Peyer's patch (tissue), 4 donors: ENCODE measurements at regions not wholly inside any gene's neighbourhood (a gene's known extent, or its start where the extent isn't known, plus 50 kb on each side); places are given as distances from the start of the nearest gene placed in this dataset.

ENCODE experiments used
- POLR2A ChIP-seq, 2 donors: fragments of 450-650 bp; IDR thresholded peaks; one replicate each; pipeline ENCODE4 v1.5.1; 2017; ENCODE audit warnings: antibody characterized with exemption in 2 of 2, mild to moderate bottlenecking in 2 of 2, moderate library complexity in 2 of 2
- TF ChIP-seq, protein P1 (sequence below), 6 experiments: fragments of 450-650 bp in 4 of 6; fragments of 200-600 bp in 2 of 6; sonication (generic) in 1 of 6; IDR thresholded peaks; one replicate each; pipeline ENCODE4 v1.5.1; 2017 to 2019; ENCODE audit warnings: antibody characterized with exemption in 6 of 6, mild to moderate bottlenecking in 3 of 6, moderate library complexity in 1 of 6

DNA sequence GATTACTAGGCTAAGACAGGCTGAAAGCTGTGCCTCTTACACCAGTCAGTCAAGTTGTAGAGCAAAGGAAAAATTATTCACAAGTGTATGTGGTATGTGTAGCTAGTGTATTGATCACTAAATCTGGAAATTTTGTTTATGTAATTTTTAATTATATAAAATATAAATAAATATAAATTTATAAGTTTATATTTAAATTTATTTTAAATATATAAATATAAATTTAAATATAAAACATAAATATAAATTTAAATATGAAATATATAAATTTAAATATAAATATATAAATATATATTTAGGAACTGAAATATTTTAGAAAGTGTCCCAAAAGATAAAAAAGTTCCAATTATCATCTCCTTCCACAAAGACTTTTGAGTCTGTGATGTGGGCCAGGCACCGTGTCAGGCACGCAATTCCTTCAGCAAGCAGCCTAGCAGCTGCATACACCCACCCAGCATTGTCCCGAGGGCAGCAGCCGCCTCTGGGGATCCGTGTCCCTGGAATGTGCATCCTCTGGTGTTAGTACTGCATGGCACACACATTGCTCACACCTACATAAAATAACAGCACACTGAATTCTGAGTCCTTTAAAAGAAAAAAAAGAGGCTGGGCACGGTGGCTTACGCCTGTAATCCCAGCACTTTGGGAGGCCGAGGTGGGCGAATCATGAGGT lies 1098.0 kb downstream of the BRD1 start:
- TF ChIP-seq, protein P1, sequence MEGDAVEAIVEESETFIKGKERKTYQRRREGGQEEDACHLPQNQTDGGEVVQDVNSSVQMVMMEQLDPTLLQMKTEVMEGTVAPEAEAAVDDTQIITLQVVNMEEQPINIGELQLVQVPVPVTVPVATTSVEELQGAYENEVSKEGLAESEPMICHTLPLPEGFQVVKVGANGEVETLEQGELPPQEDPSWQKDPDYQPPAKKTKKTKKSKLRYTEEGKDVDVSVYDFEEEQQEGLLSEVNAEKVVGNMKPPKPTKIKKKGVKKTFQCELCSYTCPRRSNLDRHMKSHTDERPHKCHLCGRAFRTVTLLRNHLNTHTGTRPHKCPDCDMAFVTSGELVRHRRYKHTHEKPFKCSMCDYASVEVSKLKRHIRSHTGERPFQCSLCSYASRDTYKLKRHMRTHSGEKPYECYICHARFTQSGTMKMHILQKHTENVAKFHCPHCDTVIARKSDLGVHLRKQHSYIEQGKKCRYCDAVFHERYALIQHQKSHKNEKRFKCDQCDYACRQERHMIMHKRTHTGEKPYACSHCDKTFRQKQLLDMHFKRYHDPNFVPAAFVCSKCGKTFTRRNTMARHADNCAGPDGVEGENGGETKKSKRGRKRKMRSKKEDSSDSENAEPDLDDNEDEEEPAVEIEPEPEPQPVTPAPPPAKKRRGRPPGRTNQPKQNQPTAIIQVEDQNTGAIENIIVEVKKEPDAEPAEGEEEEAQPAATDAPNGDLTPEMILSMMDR (IDR thresholded peaks at IDR 0.05) = no peak
- no peak for TF ChIP-seq POLR2A (IDR thresholded peaks at IDR 0.05)
